Activated gamma-delta T cell (primary cell): ENCODE measurements at regions not wholly inside any gene's neighbourhood (a gene's known extent, or its start where the extent isn't known, plus 50 kb on each side); places are given as distances from the start of the nearest gene placed in this dataset.

Experiments used
- DNase-seq: peaks from one replicate; lab custom pipeline; 2025; lab: John Stamatoyannopoulos, UW

GRCh38 chr20:7790189-7790588 lies 150.1 kb downstream of the HAO1 start:
- DNase-seq, result no peak

- no peak for DNase-seq
Measured at GRCh38 chr20:7792150-7792869, 147.9 kb downstream of the HAO1 start.

GRCh38 chr20:7798176-7798575 lies 142.1 kb downstream of the HAO1 start:
- no peak for DNase-seq

GRCh38 chr20:7799862-7800261 lies 140.4 kb downstream of the HAO1 start:
- no peak for DNase-seq

GRCh38 chr20:7803411-7804151 lies 136.7 kb downstream of the HAO1 start:
- peak; percentile 16 for DNase-seq

GRCh38 chr20:7806831-7807230 lies 133.4 kb downstream of the HAO1 start:
- no peak for DNase-seq

GRCh38 chr20:7817286-7817685 lies 123.0 kb downstream of the HAO1 start:
- no peak for DNase-seq

- DNase-seq, result no peak
Measured at GRCh38 chr20:7818477-7818876, 121.8 kb downstream of the HAO1 start.

- no peak for DNase-seq
Measured at GRCh38 chr20:7820897-7821296, 119.4 kb downstream of the HAO1 start.

GRCh38 chr20:7822772-7823171 lies 117.5 kb downstream of the HAO1 start:
- no peak for DNase-seq

- DNase-seq, result no peak
Measured at GRCh38 chr20:7828437-7828836, 111.8 kb downstream of the HAO1 start.

- DNase-seq, result no peak
Measured at GRCh38 chr20:7829031-7829430, 111.2 kb downstream of the HAO1 start.

GRCh38 chr20:7829776-7830175 lies 110.5 kb downstream of the HAO1 start:
- no peak for DNase-seq
